SJSA1 (cell line): ENCODE measurements at regions not wholly inside any gene's neighbourhood (a gene's known extent, or its start where the extent isn't known, plus 50 kb on each side); places are given as distances from the start of the nearest gene placed in this dataset.
"Not testable (repeated sequence)": the region's sequence is repeated elsewhere in the genome, so short reads cannot be mapped to it uniquely, and the experiment has no call there.

ENCODE experiments used
- DNase-seq, 2 experiments: peaks; one replicate each; pipeline ENCODE4 v3.0.0-alpha.2; 2015 to 2020; ENCODE audit warnings: low spot score in 2 of 2, low read depth in 1 of 2
- H3K27ac ChIP-seq: fragments of 250-450 bp; sonication (Bioruptor Pico); 2 replicates; pipeline ENCODE4 v1.5.1; 2020; ENCODE audit warnings: mild to moderate bottlenecking, moderate library complexity
- H3K27me3 ChIP-seq: fragments of 250-450 bp; sonication (Bioruptor Pico); replicated peaks from 2 replicates; pipeline ENCODE4 v1.5.1; 2020; ENCODE audit warnings: mild to moderate bottlenecking, moderate library complexity
- H3K36me3 ChIP-seq: fragments of 250-450 bp; sonication (Bioruptor Pico); 2 replicates; pipeline ENCODE4 v1.5.1; 2020; ENCODE audit warnings: mild to moderate bottlenecking
- H3K4me1 ChIP-seq: fragments of 250-450 bp; sonication (Bioruptor Pico); replicated peaks from 2 replicates; pipeline ENCODE4 v1.6.1; 2021; ENCODE audit warnings: mild to moderate bottlenecking
- H3K4me3 ChIP-seq: fragments of 250-450 bp; sonication (Bioruptor Pico); 2 replicates; pipeline ENCODE4 v1.5.1; 2020; ENCODE audit warnings: mild to moderate bottlenecking
- H3K9me3 ChIP-seq: fragments of 250-450 bp; sonication (Bioruptor Pico); replicated peaks from 2 replicates; pipeline ENCODE4 v1.5.1; 2020; ENCODE audit warnings: mild to moderate bottlenecking

DNA sequence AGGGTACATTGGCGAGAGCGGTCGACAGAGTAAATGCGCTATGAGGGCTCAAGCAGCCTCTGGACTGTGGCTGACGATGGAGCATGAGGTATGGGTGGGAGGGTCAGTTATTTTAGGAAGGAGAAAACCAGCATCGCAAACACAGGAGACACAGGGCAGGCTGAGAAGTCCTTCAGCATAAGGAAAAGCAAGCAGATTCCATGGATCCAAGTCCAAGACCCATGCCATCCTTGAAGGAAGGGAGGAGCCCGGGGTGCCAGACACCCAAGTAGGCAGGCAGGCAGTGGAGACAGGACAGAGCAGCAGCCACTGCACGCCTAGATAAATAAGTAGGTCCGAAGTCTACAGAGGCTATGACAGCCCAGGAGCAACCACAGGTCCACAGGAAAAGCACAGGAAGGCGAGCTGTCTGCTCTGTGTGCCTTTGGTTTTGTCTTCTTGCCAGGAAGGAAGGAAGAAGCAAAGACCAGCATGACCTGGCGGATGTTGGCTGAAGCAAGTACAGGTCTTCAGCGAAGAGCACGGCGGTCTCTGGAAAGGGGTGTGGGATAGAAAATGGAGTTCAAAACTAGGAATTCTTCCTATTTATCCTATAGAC lies 76.4 kb upstream of the SLC45A1 start:
- H3K4me3 ChIP-seq, result no peak overlapping the region
- peaks cover 13% of the 10 kb centered on the region for H3K4me1 ChIP-seq
- H3K9me3 ChIP-seq, result no peaks in the 10 kb centered on the region
- H3K36me3 ChIP-seq, result no peaks in the 10 kb centered on the region
- no peak for DNase-seq
- no peaks in the 10 kb centered on the region for H3K27me3 ChIP-seq
- H3K27ac ChIP-seq, result no peak overlapping the region

DNA sequence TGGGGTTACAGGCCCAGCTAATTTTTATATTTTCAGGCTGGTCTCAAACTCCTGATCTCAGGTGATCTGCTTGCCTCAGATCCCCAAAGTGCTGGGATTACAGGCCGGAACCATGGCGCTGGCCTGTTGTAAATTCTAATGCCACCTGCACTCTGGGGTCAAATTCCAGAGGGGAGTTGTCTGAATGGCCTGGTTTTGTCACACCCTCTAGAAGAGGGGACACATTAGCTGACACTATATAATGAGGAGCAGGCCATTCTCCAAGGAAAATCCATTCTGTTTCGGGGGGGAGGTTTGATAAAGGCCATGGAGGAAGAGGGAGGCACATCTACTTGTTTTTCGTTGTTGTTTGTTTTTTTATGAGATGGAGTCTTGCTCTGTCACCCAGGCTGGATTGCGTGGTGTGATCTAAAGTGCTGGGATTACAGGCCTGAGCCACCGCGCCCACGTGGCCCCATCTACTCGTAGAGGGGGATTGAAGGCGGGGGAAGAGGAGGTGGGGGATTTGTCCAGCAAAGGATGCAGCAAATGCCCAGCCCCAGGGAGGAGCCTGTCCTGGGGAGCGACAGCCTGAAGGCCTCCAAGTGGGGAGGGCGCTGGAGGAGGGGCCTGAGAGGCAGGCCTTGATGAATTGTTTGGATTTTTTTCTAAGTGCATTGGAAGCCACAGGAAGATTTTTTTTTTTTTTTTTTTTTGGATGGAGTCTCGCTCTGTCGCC lies 78.4 kb upstream of the SLC45A1 start:
- Histone ChIP-seq H3K4me1 (peaks cover 13% of the 10 kb centered on the region), H3K27me3 (no peaks in the 10 kb centered on the region), H3K27ac (no peak overlapping the region), H3K36me3 (no peaks in the 10 kb centered on the region), H3K4me3 (no peak overlapping the region), H3K9me3 (no peaks in the 10 kb centered on the region)
- DNase-seq, result no peak

DNA sequence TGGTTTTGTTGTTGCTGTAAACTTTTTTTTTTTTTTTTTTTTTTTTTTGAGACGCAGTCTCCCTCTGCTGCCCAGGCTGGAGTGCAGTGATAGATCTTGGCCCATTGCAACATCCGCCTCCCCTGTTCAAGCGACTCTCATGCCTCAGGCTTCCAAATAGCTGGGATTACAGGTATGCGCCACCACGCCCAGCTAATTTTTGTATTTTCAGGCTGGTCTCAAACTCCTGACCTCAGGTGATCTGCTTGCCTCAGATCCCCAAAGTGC lies 78.9 kb upstream of the SLC45A1 start:
- no peak overlapping the region for H3K4me3 ChIP-seq
- H3K4me1 ChIP-seq, result peaks cover 13% of the 10 kb centered on the region
- no peaks in the 10 kb centered on the region for H3K36me3 ChIP-seq
- no peak overlapping the region for H3K27ac ChIP-seq
- no peaks in the 10 kb centered on the region for H3K9me3 ChIP-seq
- no peak for DNase-seq
- H3K27me3 ChIP-seq, result no peaks in the 10 kb centered on the region

DNA sequence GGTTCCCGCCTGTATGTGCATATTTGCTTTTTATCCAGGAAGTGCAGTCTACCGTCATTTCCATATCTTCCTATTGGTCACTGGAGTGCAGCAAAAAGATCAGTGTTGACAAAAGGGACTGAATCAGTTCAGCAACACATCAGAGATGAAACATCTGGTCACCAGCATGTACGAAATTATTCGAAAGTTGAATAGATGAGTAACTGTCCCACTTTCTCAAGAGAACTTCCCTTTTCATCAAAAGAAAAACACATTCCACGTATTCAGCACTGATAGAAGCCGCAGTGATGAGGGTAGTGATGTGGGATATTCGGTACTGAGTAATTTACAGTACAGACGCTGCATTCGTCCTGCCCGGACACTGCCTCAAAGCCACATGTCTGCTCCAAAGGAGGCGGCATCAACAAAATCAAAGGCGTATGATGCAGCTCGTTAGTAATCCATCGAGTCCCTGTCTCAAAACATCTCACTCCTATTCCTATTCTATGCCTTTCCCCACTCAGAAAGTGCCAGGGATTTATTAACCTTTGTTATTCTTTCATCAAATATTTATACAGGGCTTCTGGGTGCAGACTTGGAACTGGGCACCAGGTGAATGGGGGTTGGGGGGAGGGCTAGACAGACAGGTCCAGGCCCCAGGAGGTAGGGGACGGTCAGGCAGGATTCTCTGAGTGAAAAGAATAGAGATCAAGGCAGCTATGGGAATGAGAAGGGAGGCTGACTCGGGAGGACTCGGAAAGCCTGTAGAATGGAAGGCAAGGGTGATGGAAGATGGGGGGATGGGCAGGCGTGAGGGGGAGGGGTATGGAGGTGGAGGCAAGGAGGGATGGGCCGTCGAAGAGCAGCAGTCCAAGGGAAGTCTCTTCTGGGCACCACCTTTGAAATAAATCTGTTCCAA lies 79.5 kb upstream of the SLC45A1 start:
- no peak overlapping the region for H3K4me3 ChIP-seq
- no peaks in the 10 kb centered on the region for H3K27me3 ChIP-seq
- no peaks in the 10 kb centered on the region for H3K9me3 ChIP-seq
- H3K36me3 ChIP-seq, result no peaks in the 10 kb centered on the region
- peaks cover 13% of the 10 kb centered on the region for H3K4me1 ChIP-seq
- peak overlapping the region; percentile 15; the same call in 1 of the 2 replicates for H3K27ac ChIP-seq
- peak; percentile 52 to 68 for DNase-seq

DNA sequence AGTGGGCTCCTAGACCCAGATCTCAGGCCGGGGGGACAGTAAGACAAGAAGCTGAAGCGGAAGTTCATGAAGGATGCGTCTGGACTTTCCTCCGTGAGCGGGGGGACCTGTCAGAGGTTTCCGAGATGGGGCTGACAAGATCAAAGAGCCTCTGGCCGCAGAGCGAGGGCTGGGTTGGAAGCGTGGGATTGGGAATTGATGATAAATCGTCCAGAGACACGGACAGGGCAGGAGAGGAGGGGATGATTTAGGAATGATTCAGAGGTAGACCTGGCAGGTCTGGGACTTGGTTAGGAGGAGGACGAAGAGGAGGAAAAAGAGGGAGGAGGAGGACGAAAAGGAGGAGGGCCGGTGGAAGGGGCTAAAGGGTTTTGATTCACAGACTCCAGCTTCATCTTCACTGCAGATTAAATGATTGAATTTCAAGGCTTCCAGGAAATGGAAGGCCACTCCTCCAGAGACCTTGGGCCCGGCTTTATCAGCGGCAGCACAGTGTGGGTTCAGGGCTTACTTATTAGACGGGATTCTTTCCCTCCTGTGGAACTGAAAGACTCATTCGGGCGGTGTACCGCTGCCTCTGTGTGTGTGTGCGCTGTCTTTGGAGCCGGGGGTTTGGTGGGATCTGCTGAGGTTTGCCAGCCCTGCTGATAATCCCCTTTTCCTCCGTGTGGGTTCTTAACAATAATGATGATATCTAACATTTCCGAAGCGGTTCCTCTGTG lies 85.7 kb upstream of the SLC45A1 start:
- no peak for DNase-seq

DNA sequence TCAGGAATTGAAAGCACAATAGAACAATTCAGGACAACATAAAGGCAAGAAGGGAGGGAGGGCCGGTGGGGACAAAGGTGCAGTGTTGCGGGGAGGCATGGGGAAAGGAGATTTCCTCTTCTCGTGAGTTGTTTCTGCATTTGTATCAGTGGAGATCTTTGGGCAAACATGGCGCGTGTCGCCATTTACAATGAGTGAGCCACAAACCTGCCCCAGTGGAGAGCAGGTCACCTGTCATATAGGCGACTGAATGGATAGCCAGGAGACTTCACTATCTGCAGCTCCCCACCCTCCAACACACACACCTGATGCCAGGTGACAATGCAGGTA lies 87.7 kb upstream of the SLC45A1 start:
- no peaks in the 10 kb centered on the region for H3K4me1 ChIP-seq
- no peak overlapping the region for H3K27ac ChIP-seq
- no peaks in the 10 kb centered on the region; the same call in none of the 2 replicates for H3K9me3 ChIP-seq
- H3K36me3 ChIP-seq, result no peaks in the 10 kb centered on the region
- H3K27me3 ChIP-seq, result no peaks in the 10 kb centered on the region
- H3K4me3 ChIP-seq, result no peak overlapping the region
- DNase-seq, result no peak

More for the DNA sequence above, 85.7 kb upstream of the SLC45A1 start:
- Histone ChIP-seq H3K27me3 (no peaks in the 10 kb centered on the region), H3K36me3 (no peaks in the 10 kb centered on the region), H3K4me3 (no peak overlapping the region), H3K27ac (no peak overlapping the region), H3K9me3 (no peaks in the 10 kb centered on the region; the same call in 1 of the 2 replicates), H3K4me1 (no peaks in the 10 kb centered on the region)

DNA sequence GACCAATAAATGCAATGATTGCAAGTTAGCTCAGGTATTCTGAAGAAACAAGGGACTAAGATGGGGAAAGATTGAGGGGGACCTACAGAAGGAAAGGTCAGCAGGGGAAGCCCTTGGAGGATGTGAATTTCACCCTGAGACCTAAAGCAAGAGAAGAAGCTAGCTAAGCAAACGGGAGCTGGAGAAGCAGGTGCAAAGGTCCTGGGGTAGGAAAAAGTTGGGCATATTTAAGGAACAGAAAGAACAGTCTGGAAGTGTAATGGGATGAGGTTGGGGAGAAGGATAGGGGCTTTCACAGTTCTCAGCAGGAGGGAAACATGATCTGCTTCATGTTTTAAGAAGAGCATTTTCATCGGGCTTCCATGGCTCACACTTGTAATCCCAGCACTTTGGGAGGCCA lies 89.7 kb upstream of the SLC45A1 start:
- H3K9me3 ChIP-seq, result no peaks in the 10 kb centered on the region; the same call in none of the 2 replicates
- H3K27me3 ChIP-seq, result no peaks in the 10 kb centered on the region
- no peak overlapping the region for H3K27ac ChIP-seq
- H3K4me3 ChIP-seq, result no peak overlapping the region
- peaks cover 7% of the 10 kb centered on the region for H3K4me1 ChIP-seq
- no peak for DNase-seq
- no peaks in the 10 kb centered on the region for H3K36me3 ChIP-seq

DNA sequence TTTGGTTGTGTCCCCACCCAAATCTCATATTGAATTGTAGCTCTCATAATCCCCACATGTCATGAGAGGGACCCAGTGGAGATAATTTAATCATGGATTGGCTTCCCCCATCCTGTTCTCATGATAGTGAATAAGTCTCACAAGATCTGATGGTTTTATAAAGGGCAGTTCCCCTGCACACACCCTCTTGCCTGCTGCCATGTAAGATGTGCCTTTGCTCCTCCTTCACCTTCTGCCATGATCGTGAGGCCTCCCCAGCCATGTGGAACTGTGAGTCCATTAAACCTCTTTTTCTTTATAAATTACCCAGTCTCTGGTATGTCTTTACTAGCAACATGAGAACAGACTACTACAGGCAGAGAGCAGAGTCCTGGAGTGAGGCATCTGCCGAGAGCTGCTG lies 90.2 kb upstream of the SLC45A1 start:
- H3K36me3 ChIP-seq, H3K4me3 ChIP-seq, H3K27ac ChIP-seq, DNase-seq, H3K27me3 ChIP-seq, H3K9me3 ChIP-seq, H3K4me1 ChIP-seq: not testable (repeated sequence)

DNA sequence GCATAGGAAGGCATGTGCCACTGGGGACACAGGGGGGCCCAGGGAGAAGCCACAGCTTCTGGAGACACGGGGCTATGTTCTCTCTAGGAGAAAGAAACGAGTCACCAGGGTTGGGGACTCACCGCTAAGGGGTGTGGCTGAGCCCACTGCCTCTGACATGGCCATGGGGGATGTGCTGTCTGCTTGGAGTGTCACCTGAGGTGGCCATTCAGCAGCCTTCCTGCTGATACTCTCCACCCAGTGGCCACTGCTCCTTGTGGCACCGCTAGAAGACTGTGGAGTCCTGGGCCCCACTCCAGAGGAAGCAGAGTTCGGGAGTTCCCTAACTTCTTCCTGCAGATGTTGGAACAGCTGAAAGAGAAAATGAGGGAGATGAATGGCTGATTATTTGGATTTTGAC lies 91.2 kb upstream of the SLC45A1 start:
- Histone ChIP-seq H3K4me3 (no peak overlapping the region), H3K4me1 (peaks cover 7% of the 10 kb centered on the region), H3K36me3 (no peaks in the 10 kb centered on the region), H3K9me3 (no peaks in the 10 kb centered on the region; the same call in none of the 2 replicates), H3K27me3 (no peaks in the 10 kb centered on the region), H3K27ac (no peak overlapping the region)
- no peak for DNase-seq

DNA sequence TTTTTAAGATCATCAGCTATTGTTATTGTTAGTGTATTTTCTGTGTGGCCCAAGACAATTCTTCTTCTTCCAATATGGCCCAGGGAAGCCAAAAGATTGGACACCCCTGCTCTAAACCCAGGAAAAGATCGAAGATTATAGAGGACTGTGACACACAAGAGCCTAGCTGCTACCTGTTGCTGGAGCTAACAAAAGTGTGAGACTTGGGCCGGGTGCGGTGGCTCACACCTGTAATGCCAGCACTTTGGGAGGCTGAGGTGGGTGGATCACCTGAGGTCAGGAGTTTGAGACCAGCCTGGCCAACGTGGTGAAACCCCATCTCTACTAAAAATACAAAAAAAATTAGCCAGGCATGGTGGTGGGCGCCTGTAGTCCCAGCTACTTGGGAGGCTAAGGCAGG lies 91.9 kb upstream of the SLC45A1 start:
- H3K4me1 ChIP-seq, DNase-seq, H3K4me3 ChIP-seq, H3K36me3 ChIP-seq, H3K27ac ChIP-seq, H3K9me3 ChIP-seq, H3K27me3 ChIP-seq: not testable (repeated sequence)

DNA sequence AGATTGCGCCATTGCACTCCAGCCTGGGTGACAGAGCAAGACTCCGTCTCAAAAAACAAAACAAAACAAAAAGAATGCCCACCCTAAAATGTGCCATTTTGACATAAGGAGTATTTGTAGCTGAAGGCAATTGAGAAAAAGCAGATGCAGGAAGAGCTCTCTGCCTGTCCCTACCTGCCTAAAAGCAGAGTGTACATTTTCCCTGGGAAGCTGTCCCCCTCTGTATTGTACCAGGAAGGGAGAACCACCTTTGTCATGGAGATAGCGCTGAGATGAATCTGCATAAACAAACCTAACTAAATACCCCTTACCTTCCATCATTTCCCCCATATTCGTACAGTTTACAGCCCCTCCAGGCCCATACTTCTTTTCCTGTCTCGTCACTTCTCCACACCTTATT lies 94.4 kb upstream of the SLC45A1 start:
- no peak for DNase-seq
- Histone ChIP-seq H3K27ac (no peak overlapping the region), H3K27me3 (no peaks in the 10 kb centered on the region), H3K4me3 (no peak overlapping the region), H3K9me3 (no peaks in the 10 kb centered on the region; the same call in none of the 2 replicates), H3K36me3 (no peaks in the 10 kb centered on the region), H3K4me1 (peaks cover 11% of the 10 kb centered on the region)

DNA sequence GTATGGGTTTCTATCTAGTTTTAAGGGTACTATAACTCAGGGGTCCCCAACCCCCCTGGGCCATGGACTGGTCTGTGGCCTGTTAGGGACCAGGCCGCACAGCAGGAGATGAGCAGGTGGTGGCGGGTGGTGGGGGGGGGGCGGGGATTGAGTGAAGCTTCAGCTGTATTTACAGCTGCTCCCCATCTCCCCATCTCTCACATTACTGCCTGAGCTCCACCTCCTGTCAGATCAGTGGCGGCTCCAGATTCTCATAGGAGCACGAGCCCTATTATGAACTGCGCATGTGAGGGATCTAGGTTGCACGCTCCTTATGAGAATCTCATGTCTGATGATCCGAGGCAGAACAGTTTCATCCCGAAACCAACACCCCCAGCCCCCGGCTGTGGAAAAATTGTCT lies 95.1 kb upstream of the SLC45A1 start:
- Histone ChIP-seq H3K9me3 (no peaks in the 10 kb centered on the region; the same call in none of the 2 replicates), H3K27me3 (no peaks in the 10 kb centered on the region), H3K36me3 (no peaks in the 10 kb centered on the region), H3K27ac (no peak overlapping the region), H3K4me3 (no peak overlapping the region), H3K4me1 (peaks cover 15% of the 10 kb centered on the region)
- no peak for DNase-seq

DNA sequence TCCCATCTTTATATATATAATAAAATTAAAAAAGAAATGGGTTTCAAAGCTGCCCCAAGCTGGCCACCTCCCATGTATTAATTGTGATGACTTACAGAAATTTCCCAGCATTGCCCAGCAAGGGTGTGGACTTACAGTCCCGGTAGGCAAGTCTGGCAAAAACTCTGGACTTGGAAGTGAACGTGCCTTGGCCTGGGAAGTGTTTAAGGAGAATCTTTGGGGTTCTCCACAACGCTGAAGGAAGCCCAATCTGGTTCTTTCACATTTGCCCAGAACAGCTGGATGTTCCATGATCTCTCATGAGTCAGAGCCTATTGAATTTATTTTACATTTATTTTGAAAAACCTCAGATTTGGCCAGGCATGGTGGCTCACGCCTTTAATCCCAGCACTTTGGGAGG lies 98.4 kb upstream of the SLC45A1 start:
- no peaks in the 10 kb centered on the region for H3K9me3 ChIP-seq
- H3K27me3 ChIP-seq, result no peaks in the 10 kb centered on the region
- no peak overlapping the region for H3K27ac ChIP-seq
- peaks cover 23% of the 10 kb centered on the region for H3K4me1 ChIP-seq
- no peak overlapping the region for H3K4me3 ChIP-seq
- H3K36me3 ChIP-seq, result no peaks in the 10 kb centered on the region
- DNase-seq, result no peak
